ENCODE measurements at regions not wholly inside any gene's neighbourhood (a gene's known extent, or its start where the extent isn't known, plus 50 kb on each side); places are given as distances from the start of the nearest gene placed in this dataset.

DNA sequence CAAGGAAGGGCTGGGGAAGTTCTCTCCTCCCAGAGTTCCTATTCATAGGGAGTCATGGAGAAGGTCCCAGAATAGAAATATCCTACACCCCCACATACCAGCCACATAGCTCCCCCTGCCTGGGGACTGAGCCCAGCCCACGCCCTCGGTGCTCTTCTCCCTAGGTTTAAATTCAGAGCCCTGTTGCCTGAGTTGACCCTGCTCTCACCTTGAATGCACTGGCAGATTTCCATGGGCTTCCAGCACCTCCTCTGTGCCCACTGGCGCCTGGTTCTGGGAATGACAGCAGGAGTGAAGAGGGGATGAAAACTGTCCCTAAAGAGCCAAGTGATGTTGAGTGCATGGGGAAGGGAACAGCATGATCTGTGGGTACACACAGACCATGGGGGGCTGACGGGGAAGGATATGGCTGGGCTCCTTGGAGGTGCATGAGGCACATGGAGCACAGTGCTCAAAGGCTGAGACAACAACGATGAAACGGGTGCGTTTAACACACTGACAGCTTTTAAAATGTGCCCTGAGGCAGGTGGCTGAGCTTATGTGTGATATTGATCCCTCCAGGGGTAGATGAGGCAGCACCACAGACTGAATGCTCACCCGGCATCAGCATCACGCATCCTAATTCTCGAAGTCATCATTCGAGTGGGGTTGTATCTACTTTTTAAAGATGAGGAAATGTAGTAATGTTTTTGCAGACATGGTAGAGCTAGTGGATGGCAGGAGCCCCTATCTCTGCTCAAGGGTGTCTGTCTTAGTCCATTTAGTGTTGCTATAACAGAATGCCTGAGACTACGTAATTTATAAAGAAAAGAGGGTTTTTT lies 53.7 kb upstream of the IGFBP3 start:
- 84 to 88% methylated on average over 12 of the region's 12 CpGs for WGBS, 2 donors
- TF ChIP-seq POLR2A (IDR thresholded peaks at IDR 0.05) (no peak), EP300 (IDR thresholded peaks at IDR 0.05) (no peak)
- TF ChIP-seq, protein P1, sequence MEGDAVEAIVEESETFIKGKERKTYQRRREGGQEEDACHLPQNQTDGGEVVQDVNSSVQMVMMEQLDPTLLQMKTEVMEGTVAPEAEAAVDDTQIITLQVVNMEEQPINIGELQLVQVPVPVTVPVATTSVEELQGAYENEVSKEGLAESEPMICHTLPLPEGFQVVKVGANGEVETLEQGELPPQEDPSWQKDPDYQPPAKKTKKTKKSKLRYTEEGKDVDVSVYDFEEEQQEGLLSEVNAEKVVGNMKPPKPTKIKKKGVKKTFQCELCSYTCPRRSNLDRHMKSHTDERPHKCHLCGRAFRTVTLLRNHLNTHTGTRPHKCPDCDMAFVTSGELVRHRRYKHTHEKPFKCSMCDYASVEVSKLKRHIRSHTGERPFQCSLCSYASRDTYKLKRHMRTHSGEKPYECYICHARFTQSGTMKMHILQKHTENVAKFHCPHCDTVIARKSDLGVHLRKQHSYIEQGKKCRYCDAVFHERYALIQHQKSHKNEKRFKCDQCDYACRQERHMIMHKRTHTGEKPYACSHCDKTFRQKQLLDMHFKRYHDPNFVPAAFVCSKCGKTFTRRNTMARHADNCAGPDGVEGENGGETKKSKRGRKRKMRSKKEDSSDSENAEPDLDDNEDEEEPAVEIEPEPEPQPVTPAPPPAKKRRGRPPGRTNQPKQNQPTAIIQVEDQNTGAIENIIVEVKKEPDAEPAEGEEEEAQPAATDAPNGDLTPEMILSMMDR (IDR thresholded peaks at IDR 0.05) = no peak
- H3K4me3 ChIP-seq = no peak overlapping the region
- no peaks in the 10 kb centered on the region for H3K27me3 ChIP-seq
- H3K36me3 ChIP-seq = no peaks in the 10 kb centered on the region
- DNase-seq (ENCODE audit: low spot score in 2 of 2) = no peak
- H3K9me3 ChIP-seq = no peaks in the 10 kb centered on the region
- H3K27ac ChIP-seq = no peak overlapping the region
- peaks cover 0 to 20% (median 0%) of the 10 kb centered on the region in 4 donors for H3K4me1 ChIP-seq

DNA sequence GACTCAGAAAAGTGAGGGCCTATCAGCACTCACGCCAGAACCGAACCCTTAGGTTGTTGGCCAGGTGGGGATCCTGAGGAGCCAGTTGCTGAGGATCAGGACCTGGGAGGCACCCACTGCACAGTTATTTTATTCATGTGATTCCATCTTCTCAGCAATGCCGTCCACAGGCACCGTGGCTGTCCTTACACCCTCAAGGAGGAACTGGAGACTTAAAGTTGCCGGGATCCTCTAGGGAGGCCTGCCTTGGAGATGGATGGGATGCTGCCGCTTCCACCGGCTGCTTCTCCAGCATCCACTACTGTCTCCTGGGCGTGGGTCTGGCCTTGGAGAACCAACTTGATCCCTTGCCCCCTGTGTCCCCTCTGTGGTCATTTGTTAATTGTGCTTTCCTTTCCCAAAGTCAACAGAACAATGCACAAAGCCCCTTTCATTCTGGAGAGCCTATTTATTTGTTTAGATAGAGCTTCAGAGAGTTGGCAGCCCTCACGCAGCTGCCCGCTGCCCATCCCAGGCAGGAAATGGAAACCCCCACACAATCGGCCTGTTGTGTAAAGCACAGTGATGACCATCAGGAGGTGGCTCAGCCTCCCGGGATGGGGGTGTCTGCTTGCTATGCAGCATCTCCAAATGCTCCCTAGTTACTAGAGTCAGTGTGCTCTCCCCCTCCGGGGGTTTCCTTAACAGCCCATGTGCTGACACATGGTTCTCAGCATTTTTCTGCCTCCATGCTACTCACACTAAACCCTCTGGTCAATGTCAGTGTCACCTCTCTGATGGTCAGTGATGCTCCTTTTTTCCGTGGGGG lies 52.9 kb upstream of the IGFBP3 start:
- 48 to 56% methylated on average over 14 of the region's 14 CpGs for WGBS, 2 donors
- H3K27me3 ChIP-seq = no peaks in the 10 kb centered on the region
- TF ChIP-seq, protein P1 (IDR thresholded peaks at IDR 0.05) = no peak
- TF ChIP-seq POLR2A (IDR thresholded peaks at IDR 0.05) (no peak), EP300 (IDR thresholded peaks at IDR 0.05) (no peak)
- no peak overlapping the region for H3K27ac ChIP-seq
- no peak for DNase-seq (ENCODE audit: low spot score in 2 of 2)
- H3K36me3 ChIP-seq = no peaks in the 10 kb centered on the region
- H3K4me3 ChIP-seq = no peak overlapping the region
- H3K9me3 ChIP-seq = no peaks in the 10 kb centered on the region
- H3K4me1 ChIP-seq = peaks cover 0 to 20% (median 0%) of the 10 kb centered on the region in 4 donors

DNA sequence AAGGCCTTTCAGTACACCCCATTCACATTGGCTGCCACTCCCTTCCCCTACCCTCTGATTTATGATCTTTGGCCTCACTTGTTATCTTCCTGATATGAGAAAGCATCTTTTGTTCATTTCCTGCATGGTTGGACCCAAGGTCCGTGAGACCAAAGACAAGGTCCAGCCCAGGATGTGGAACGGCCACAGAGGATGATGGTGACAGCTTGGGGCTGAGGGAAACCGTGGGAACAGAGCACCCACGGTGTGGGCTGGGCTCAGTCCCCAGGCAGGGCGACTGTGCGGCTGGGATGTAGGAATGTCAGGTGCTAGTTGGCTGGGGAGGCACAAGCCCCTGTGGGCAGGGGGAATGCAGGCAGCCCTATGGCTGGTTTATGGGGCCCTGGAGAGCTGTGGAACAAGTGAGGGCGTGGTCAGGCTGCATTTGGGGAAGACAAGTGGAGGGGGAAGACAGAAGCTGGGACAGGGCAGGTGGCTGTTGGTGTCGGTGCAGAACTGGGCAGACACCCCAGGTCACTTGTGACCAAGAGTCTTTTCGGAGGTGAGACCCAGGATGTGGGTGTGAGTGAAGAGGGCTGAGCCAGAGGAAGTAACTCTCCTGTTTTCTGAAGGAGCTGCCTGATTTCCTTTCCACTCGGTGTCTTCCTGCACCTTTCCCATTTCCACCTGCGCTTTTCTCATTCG lies 51.7 kb upstream of the IGFBP3 start:
- 87 to 89% methylated on average over 12 of the region's 12 CpGs for WGBS, 2 donors
- TF ChIP-seq, protein P1 (IDR thresholded peaks at IDR 0.05) = no peak
- no peak for TF ChIP-seq EP300 (IDR thresholded peaks at IDR 0.05)
- no peak for TF ChIP-seq POLR2A (IDR thresholded peaks at IDR 0.05)

DNA sequence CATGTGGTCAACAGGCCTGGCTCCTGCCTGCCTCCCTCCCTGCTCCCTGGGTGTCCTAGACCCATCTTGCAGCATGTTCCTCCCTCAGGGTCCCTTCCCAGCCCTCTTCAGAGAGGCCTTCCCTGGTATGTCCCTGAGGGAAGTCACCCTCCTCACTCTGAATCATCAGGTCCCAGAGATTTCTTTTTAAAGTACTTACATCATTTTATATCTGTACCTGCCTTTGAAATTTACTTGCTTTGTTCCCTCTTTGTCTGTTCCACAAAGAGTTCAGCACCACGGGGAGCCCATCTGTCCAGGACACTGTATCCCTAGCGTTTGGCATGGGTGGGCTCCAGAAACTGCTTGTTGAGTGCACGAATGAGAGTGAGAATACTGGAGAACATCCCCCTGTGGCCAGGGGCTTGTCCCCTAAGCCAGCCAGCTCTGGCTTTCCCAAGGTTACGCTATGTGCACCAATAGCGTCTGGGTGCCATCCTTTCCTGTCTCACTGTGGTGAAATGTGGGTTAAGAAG lies 50.6 kb upstream of the IGFBP3 start:
- Histone ChIP-seq H3K36me3 (no peaks in the 10 kb centered on the region), H3K4me3 (no peak overlapping the region), H3K9me3 (no peaks in the 10 kb centered on the region), H3K4me1 (peaks cover 0 to 9% (median 0%) of the 10 kb centered on the region in 4 donors), H3K27me3 (no peaks in the 10 kb centered on the region), H3K27ac (no peak overlapping the region)
- TF ChIP-seq EP300 (IDR thresholded peaks at IDR 0.05) = no peak
- TF ChIP-seq, protein P1 (IDR thresholded peaks at IDR 0.05) = no peak
- 97 to 99% methylated on average over 5 of the region's 5 CpGs for WGBS, 2 donors
- no peak for DNase-seq (ENCODE audit: low spot score in 2 of 2)

More for the DNA sequence above, 51.7 kb upstream of the IGFBP3 start:
- Histone ChIP-seq H3K4me3 (no peak overlapping the region), H3K36me3 (no peaks in the 10 kb centered on the region), H3K27ac (no peak overlapping the region), H3K27me3 (no peaks in the 10 kb centered on the region), H3K9me3 (no peaks in the 10 kb centered on the region), H3K4me1 (peaks cover 0 to 10% (median 0%) of the 10 kb centered on the region in 4 donors)
- no peak for DNase-seq (ENCODE audit: low spot score in 2 of 2)
